Hypothalamus (tissue), 51 donors: ENCODE measurements at regions not wholly inside any gene's neighbourhood (a gene's known extent, or its start where the extent isn't known, plus 50 kb on each side); places are given as distances from the start of the nearest gene placed in this dataset.

Experiments
- DNase-seq, 51 donors: peaks; one replicate each; lab custom pipeline; 2025; lab: John Stamatoyannopoulos, UW

GRCh38 chrX:33607042-33607595 is 395.8 kb upstream of the DMD start:
- no peak for DNase-seq

- DNase-seq, result no peak
These were observed 394.6 kb upstream of the DMD start for GRCh38 chrX:33605997-33606396.

- no peak for DNase-seq
These were observed 381.0 kb upstream of the DMD start for GRCh38 chrX:33592396-33592795.

GRCh38 chrX:33589316-33589715 is 378.0 kb upstream of the DMD start:
- DNase-seq, result no peak

GRCh38 chrX:33543757-33544156 is 332.4 kb upstream of the DMD start:
- peak in 1 of 51 donors; percentile 0 for DNase-seq
